HG02943 (cell line): ENCODE measurements at regions not wholly inside any gene's neighbourhood (a gene's known extent, or its start where the extent isn't known, plus 50 kb on each side); places are given as distances from the start of the nearest gene placed in this dataset.
"Not testable (repeated sequence)": the region's sequence is repeated elsewhere in the genome, so short reads cannot be mapped to it uniquely, and the experiment has no call there.

Experiments used
- ATAC-seq: cut with Tn5 transposase; IDR thresholded peaks from one replicate; pipeline ENCODE4 v1.9.1; 2021; ENCODE audit warnings: mild to moderate bottlenecking, low read depth, moderate library complexity; ENCODE audit not compliant: unreplicated experiment

GRCh38 chr6:11387707-11388430, 149.7 kb upstream of the TMEM170B start:
- no peak for ATAC-seq

GRCh38 chr6:11386726-11387125, 150.8 kb upstream of the TMEM170B start:
- ATAC-seq = no peak

DNA sequence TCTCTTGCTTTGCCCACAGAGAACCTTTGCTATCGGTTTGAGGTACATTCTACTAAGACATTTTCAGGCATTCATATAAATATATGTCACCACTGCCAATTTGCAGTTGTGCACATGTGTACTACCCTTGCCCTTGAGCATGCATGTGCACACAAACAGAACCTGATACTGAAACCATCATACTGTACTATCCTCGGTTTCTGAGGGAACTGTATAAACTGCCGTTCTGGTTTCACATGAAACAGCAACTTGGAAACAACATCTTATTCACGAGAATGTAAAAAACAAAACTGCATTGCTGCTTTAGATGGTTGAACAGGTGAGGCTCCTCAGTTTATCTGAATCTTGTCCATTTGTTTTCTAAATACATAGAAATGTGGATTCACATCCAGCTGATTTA, 151.2 kb upstream of the TMEM170B start:
- peak; percentile 67 for ATAC-seq

GRCh38 chr6:11384531-11385309, 152.3 kb upstream of the NEDD9 start:
- ATAC-seq = no peak

GRCh38 chr6:11381801-11382513, 149.5 kb upstream of the NEDD9 start:
- ATAC-seq = peak; percentile 83

GRCh38 chr6:11380969-11381744, 148.7 kb upstream of the NEDD9 start:
- ATAC-seq = no peak

DNA sequence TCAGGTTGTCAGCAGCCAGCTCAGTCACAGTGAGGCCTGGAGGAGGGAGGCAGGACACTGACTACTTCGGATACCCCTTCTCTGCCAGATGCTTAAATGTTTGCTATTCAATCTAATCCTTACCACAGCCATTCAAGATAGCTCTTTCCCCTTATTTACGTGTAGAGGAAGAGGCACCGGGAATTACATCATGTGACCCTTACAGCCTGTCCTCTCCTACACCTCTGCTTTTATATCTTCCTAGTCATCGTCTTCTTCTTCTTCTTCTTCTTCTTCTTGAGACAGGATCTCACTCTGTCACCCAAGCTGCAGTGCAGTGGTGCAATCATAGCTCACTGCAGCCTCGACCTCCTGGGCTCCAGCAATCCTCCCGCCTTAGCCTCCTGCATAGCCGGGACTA, 148.1 kb upstream of the NEDD9 start:
- ATAC-seq = no peak

GRCh38 chr6:11379805-11380204, 147.3 kb upstream of the NEDD9 start:
- no peak for ATAC-seq

- ATAC-seq = no peak
Observed at GRCh38 chr6:11378639-11379038, 146.2 kb upstream of the NEDD9 start.

DNA sequence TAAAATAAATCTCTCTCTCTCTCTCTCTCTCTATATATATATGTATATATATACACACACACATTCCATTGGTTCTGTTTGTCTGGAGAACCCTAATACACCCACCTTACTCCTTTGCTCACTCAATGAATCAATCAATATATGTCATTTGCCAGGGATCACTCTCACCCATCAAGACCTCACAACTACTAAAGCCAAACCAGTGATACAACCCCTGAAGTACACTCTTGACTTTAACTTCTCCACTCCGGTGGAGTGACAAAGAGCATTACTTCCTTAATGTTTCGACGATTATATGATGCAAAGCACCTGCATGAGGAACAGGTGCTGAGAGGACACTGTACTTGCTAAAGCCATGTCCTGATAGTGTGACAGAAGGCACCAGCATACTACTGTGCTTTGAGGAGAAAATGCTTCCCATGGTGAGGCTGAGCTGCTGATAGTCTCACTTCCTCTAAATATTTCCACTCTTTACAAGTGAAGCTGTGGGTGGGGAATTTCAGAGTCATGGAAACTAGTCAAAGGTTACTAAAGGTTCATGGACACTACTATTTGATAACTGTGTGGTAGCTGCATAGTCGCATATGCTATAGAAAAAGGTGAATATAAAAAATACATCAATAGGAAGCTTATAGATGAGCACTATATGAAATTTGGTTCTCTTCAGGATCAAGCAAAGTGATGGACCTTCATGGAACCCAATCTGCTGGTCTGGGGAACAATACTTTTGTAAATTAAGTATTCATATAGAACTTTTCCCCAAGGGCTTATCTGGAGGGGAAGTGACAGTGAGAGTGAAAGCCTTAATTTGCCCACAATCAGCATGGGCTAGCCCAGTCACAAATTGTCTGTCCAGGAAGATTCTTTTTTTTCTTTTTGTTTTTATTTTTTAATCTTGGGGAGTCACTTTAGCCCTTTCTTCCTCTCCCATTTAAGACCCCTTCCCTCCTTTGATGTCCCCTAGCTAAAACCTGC, 141.9 kb upstream of the NEDD9 start:
- ATAC-seq = peak; percentile 86

DNA sequence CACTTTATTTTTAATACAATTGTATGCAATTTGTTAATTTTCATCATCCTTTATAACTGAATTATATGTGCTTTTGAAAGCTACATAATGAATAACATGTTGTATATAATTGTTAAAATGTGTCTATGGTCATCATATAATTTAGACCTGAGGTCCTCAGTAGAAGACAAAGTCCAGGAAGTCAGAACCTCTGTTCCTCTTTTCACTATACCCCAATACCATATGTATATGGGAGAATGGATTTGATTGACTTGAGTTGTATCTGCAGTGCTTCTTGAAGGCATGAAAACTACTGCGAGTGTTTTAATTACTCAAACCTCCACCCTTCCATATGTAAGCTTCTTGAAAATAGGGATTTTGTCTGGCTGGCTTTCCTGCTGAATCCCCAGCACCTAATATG, 140.7 kb upstream of the NEDD9 start:
- ATAC-seq = no peak

GRCh38 chr6:11372186-11372790, 139.8 kb upstream of the NEDD9 start:
- not testable (repeated sequence) for ATAC-seq

DNA sequence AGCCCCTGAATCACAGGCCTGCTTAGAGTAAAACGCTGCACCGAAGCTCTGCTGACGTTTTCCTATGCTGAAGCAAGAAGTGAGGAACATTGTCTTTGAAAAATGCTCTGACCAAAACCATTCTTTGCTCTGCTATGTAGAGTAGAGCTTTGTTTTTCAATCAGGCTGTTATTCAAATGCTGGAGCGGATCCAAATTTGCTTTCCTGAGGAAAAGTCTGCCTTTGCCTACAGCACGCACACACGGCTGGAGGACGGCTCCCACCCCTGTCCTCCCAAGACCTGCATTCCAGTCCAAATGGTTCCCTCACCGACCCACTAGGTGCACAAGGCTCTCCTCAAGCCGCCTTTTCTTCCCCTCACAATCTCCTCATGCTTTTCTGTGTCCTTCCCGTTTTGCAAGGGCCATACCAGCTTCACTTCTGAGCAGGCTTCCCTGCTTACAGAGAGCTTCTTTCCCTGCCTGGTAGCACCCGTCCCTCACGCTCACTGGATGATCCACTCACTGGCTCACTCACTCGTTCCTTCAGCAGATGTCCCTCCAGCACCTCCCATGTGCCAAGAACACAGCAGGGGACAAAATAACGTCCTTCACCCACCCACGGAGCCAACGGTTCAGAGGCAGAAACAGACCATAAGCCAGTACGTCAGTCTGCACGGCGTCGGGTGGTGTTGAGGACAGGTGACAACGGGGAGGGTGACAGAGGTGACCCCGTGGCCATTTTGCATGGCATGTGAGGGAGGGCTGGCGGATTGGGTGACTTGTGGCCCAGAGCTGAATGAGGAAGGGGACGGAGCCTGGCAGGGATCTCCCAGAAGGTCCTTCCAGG, 137.9 kb upstream of the NEDD9 start:
- ATAC-seq = no peak

GRCh38 chr6:11368760-11369159, 136.3 kb upstream of the NEDD9 start:
- ATAC-seq = no peak

- no peak for ATAC-seq
Observed at GRCh38 chr6:11368264-11368663, 135.8 kb upstream of the NEDD9 start.

GRCh38 chr6:11367638-11368199, 135.3 kb upstream of the NEDD9 start:
- no peak for ATAC-seq

GRCh38 chr6:11366934-11367637, 134.6 kb upstream of the NEDD9 start:
- no peak for ATAC-seq
